OCI-LY1 (cell line): ENCODE measurements at regions not wholly inside any gene's neighbourhood (a gene's known extent, or its start where the extent isn't known, plus 50 kb on each side); places are given as distances from the start of the nearest gene placed in this dataset.

Source experiments
- H2AFZ ChIP-seq: fragments of 200-600 bp; sonication (generic), shearing (Covaris generic); 2 replicates; pipeline ENCODE4 v1.6.0; 2014; ENCODE audit warnings: antibody characterized with exemption, mild to moderate bottlenecking, low read length
- H3F3A ChIP-seq: fragments of 200-600 bp; sonication (generic), shearing (Covaris generic); 2 replicates; pipeline ENCODE4 v1.6.0; 2014; ENCODE audit warnings: mild to moderate bottlenecking, antibody characterized with exemption, low read length, moderate library complexity; ENCODE audit not compliant: insufficient read depth
- H3K27ac ChIP-seq: fragments of 200-600 bp; sonication (generic); 2 replicates; pipeline ENCODE4 v1.5.1; 2014; ENCODE audit warnings: low read length, mixed run types, mild to moderate bottlenecking, low read depth; ENCODE audit not compliant: poor library complexity, severe bottlenecking
- H3K27me3 ChIP-seq: fragments of 200-600 bp; sonication (generic); 2 replicates; pipeline ENCODE4 v1.6.0; 2014; ENCODE audit warnings: antibody characterized with exemption, mild to moderate bottlenecking, low read length, moderate library complexity; ENCODE audit not compliant: insufficient read depth
- H3K36me3 ChIP-seq: fragments of 200-600 bp; sonication (generic); 2 replicates; pipeline ENCODE4 v1.6.1; 2014; ENCODE audit warnings: mild to moderate bottlenecking, antibody characterized with exemption, low read length, moderate library complexity, mixed read lengths; ENCODE audit not compliant: insufficient read depth
- H3K4me1 ChIP-seq: fragments of 200-600 bp; sonication (generic); 2 replicates; pipeline ENCODE4 v1.5.1; 2014; ENCODE audit warnings: mild to moderate bottlenecking, low read length, moderate library complexity; ENCODE audit not compliant: insufficient read depth, severe bottlenecking
- H3K4me2 ChIP-seq: fragments of 200-600 bp; sonication (generic), shearing (Covaris generic); 2 replicates; pipeline ENCODE4 v1.6.1; 2014; ENCODE audit warnings: low read length
- H3K4me3 ChIP-seq: fragments of 200-600 bp; sonication (generic); 2 replicates; pipeline ENCODE4 v1.5.1; 2014; ENCODE audit warnings: low read length, low read depth, mild to moderate bottlenecking, mixed read lengths; ENCODE audit not compliant: poor library complexity, severe bottlenecking
- H3K79me2 ChIP-seq: fragments of 200-600 bp; shearing (Covaris generic); 2 replicates; pipeline ENCODE4 v1.6.1; 2016; ENCODE audit warnings: mixed run types, low read length, mixed read lengths; ENCODE audit not compliant: insufficient read depth
- H3K9ac ChIP-seq: fragments of 200-600 bp; sonication (generic), shearing (Covaris generic); 2 replicates; pipeline ENCODE4 v1.6.1; 2014; ENCODE audit warnings: mild to moderate bottlenecking, low read length, mixed read lengths
- H3K9me2 ChIP-seq: fragments of 200-600 bp; sonication (generic), shearing (Covaris generic); 2 replicates; pipeline ENCODE4 v1.6.1; 2014; ENCODE audit warnings: low read depth, mild to moderate bottlenecking, low read length, mixed read lengths
- H3K9me3 ChIP-seq: fragments of 200-600 bp; shearing (Covaris generic); 2 replicates; pipeline ENCODE4 v1.6.1; 2014; ENCODE audit warnings: low read length, mixed read lengths
- H4K20me1 ChIP-seq: fragments of 200-600 bp; sonication (generic), shearing (Covaris generic); 2 replicates; pipeline ENCODE4 v1.6.0; 2016; ENCODE audit warnings: mild to moderate bottlenecking, low read length; ENCODE audit not compliant: insufficient read depth
- CTCF ChIP-seq: fragments of 200-600 bp; sonication (generic), shearing (Covaris generic); IDR thresholded peaks from 2 replicates; pipeline ENCODE4 v1.5.1; 2017; ENCODE audit warnings: mild to moderate bottlenecking, antibody characterized with exemption, low read length, moderate library complexity, mixed read lengths
- EZH2 ChIP-seq: fragments of 200-600 bp; sonication (generic), shearing (Covaris generic); IDR thresholded peaks from 2 replicates; pipeline ENCODE4 v1.8.0; 2017; ENCODE audit warnings: borderline replicate concordance, mixed run types, mild to moderate bottlenecking, antibody characterized with exemption, low read length, moderate library complexity, mixed read lengths

DNA sequence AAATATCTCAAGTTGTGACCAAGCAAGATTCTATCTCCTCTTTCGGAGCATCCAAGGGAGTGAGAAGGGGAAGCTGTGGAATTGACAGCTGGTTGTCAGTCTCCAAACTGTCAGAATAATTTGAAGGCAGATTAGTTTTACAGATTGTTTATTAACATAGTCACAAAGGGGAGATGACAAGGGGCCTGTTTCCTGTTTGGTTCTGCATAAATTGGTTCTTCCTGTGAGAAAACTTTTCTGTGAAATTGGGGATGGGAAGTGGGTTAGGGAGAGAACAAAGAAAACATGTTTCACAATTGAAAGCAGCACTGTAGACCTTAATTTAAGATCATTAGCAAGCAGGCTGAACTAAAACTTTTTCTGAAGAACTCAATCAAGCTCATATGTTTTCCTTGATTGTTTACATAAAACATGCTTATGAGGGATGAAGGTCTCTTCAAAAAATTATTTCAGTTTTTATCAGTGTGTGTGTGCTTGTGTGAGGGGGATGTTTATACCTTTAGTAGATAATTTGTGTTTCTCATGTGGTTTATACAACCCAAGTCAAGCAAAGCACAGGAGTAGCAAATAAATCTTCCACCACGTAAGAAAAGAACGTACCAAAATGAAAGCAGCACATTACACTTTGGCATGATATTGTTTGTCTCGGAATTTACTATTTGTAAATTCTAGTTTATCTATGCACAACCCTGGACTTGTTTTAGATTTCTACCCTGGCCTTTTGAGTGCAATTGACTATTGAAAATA, 604.9 kb upstream of the CDH2 start:
- H3K36me3 ChIP-seq = no peaks in the 10 kb centered on the region
- H3K79me2 ChIP-seq = no peaks in the 10 kb centered on the region
- H2AFZ ChIP-seq = no peak overlapping the region
- TF ChIP-seq EZH2 (no peak), CTCF (no peak)
- no peaks in the 10 kb centered on the region for H4K20me1 ChIP-seq
- H3K9me3 ChIP-seq = no peaks in the 10 kb centered on the region
- H3K27ac ChIP-seq = no peak overlapping the region
- no peak overlapping the region for H3K4me3 ChIP-seq
- H3K27me3 ChIP-seq = no peaks in the 10 kb centered on the region
- no peak overlapping the region for H3K4me2 ChIP-seq
- no peaks in the 10 kb centered on the region for H3F3A ChIP-seq
- no peaks in the 10 kb centered on the region for H3K4me1 ChIP-seq
- H3K9ac ChIP-seq = no peak overlapping the region
- H3K9me2 ChIP-seq = no peaks in the 10 kb centered on the region

GRCh38 chr18:28778706-28779105, 601.8 kb upstream of the CDH2 start:
- H3F3A ChIP-seq = no peaks in the 10 kb centered on the region
- H4K20me1 ChIP-seq = no peaks in the 10 kb centered on the region
- no peak overlapping the region for H3K9ac ChIP-seq
- H3K36me3 ChIP-seq = no peaks in the 10 kb centered on the region
- no peaks in the 10 kb centered on the region for H3K79me2 ChIP-seq
- H3K4me2 ChIP-seq = no peak overlapping the region
- no peaks in the 10 kb centered on the region for H3K27me3 ChIP-seq
- no peak overlapping the region for H2AFZ ChIP-seq
- no peaks in the 10 kb centered on the region for H3K4me1 ChIP-seq
- H3K27ac ChIP-seq = no peak overlapping the region
- TF ChIP-seq CTCF (no peak), EZH2 (no peak)
- H3K4me3 ChIP-seq = no peak overlapping the region
- no peaks in the 10 kb centered on the region for H3K9me3 ChIP-seq
- no peaks in the 10 kb centered on the region for H3K9me2 ChIP-seq

DNA sequence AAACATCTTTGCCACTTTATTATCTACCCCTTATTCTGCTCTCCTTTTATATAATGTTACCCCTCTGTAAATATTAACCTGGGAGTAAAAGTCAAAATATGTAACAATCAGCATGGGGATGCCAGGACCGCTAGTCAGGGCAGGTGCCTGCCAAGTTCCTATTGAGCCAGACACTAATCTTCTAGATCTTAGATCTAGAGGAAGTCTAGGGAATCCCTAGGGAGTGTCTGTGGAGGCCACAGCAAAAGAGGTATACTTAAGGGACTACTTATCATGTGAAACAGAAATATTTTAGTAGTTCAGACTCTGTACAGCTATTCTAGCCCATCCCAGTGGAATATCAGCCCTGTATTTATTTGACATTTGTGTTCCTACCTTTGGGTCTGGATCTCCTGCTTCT, 600.8 kb upstream of the CDH2 start:
- H2AFZ ChIP-seq = no peak overlapping the region
- H3F3A ChIP-seq = no peaks in the 10 kb centered on the region
- H3K4me3 ChIP-seq = no peak overlapping the region
- H4K20me1 ChIP-seq = no peaks in the 10 kb centered on the region
- no peaks in the 10 kb centered on the region for H3K36me3 ChIP-seq
- H3K9ac ChIP-seq = no peak overlapping the region
- no peaks in the 10 kb centered on the region for H3K9me2 ChIP-seq
- no peaks in the 10 kb centered on the region for H3K27me3 ChIP-seq
- H3K27ac ChIP-seq = no peak overlapping the region
- no peaks in the 10 kb centered on the region for H3K9me3 ChIP-seq
- no peaks in the 10 kb centered on the region for H3K4me1 ChIP-seq
- no peak for TF ChIP-seq EZH2
- no peak for TF ChIP-seq CTCF
- no peaks in the 10 kb centered on the region for H3K79me2 ChIP-seq
- H3K4me2 ChIP-seq = no peak overlapping the region
